GM19239 (cell line): ENCODE measurements at regions not wholly inside any gene's neighbourhood (a gene's known extent, or its start where the extent isn't known, plus 50 kb on each side); places are given as distances from the start of the nearest gene placed in this dataset.

ENCODE experiments used
- DNase-seq: peaks from one replicate; pipeline ENCODE4 v3.0.0; 2011; ENCODE audit warnings: low spot score; ENCODE audit not compliant: insufficient read length
- FAIRE-seq: peaks from 2 replicates; lab custom pipeline; 2011; peaks lifted over from hg19 to GRCh38; lab: Jason Lieb, UNC

DNA sequence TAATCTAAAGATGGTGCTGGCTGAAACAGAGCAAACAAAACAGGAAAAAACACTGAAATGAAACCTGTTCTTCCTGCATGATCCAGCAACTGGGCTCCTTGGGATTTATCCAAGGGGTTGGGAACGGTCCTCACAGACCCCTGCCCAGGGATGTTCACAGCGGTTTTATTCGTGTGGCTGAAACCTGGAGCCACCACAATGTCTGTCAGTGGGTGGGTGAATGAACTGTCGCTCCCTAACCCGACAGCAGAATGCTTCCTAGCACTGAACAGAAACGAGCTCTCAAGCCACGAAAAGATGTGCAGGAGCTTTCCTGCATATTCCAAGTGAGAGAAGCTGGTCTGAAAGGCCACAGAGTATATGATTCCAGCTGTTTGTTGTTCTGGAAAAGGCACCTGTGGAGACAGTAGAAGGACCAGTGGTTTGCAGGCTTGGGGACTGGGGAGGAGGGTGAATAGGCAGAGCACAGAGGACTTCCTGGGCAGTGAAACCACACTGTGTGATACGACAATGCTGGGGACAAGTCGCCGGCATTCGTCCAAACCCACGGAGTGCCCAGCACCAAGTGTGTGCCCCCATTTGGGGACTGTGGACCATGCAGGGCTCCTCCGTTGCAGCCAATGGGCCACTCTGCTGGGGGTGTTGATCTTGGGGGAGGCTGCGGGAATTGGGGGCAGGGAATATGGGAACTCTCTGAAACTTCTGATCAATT lies 73.9 kb downstream of the TEX29 start:
- no peak for DNase-seq
- FAIRE-seq, result no peak

DNA sequence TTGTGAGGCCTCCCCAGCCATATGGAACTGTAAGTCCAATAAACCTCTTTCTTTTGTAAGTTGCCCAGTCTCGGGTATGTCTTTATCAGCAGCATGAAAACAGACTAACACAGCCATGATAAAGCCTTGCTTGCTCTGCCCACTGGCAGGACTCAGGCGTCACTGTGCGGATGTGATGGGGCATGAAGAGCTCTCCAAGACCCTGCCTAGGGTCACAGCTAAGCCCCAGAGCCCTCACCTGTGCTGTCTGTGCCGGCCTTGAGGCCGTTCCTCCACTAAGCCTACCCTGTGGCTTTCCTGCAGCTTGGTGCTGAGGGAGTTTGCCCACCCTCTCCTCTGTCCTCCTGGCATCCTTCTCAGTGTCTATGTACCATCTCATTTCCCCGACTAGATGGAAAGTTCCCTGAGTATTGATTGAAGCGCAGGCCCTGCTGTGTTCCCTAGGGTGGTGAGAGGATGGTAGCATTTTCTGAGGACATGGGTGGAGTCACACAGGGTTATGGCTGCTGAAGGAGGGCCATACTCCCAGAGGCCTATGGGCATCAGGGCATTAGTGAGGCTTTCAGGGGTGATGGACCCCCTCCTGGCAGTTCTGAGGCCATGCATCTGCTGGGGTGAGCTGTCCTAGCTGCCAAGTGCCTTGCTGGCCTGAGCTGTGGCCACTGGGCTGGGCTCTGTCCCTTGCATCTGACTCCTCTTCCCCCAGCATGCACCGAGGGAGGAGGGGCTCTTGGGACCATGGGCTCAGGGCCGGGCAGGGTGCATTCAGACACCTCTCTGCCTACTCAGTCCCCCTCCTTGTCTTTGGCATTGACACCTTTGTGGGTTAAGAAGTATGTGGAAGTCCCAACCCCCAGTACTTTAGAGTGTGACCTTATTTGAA lies 75.3 kb downstream of the TEX29 start:
- DNase-seq (no peak), FAIRE-seq (no peak)

DNA sequence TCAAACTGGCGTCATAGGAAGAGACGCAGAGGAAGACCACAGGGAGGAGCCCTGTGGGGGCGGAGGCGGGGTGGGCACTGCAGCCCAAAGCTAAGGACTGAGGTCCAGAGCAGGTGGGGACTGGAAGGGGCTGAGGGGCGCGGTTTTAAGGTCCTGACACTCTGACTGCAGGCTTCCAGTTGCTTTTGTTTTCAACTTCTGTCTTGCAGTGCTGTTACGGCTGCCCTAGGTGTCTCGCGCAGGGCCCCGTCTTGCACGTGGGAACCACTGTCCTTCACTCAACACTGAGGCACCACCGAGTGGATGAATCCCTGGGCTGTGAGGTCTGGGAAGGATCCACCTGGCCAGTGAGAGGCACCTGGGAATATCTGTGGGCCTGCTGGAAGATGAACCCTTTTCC lies 76.0 kb downstream of the TEX29 start:
- FAIRE-seq (no peak), DNase-seq (no peak)

DNA sequence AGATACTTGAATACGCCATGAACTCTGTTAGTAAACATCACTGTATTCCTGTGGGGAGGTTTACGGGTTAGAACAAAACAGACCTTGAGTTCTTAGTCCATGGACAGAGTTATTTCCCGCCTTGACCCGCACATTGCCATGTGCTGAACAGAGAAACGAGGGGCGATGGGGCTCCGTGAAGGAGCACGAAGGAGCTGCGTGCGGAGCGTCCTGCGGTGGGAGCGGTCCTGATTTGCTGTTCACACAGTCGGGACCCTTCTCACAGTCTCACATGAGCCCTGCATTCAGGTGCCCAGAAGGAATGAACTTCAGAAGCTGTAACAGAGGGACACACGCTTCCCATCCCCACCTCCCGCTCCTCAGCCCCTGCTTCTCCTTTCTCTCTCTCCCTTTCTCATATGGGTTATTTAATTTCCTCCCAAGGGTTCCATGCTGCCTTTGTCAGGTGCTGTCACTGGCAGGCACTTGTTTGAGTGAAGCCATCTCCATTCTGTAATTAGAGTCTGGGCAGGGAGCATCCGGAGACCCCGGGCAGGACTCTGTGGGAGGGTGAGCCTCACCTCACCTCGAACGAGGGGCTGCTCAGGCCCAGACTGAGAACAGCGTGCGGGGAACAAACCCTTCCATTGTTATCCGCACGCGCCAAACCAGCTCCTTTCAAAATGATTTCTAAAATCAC lies 76.9 kb downstream of the TEX29 start:
- FAIRE-seq, result no peak
- DNase-seq, result no peak

DNA sequence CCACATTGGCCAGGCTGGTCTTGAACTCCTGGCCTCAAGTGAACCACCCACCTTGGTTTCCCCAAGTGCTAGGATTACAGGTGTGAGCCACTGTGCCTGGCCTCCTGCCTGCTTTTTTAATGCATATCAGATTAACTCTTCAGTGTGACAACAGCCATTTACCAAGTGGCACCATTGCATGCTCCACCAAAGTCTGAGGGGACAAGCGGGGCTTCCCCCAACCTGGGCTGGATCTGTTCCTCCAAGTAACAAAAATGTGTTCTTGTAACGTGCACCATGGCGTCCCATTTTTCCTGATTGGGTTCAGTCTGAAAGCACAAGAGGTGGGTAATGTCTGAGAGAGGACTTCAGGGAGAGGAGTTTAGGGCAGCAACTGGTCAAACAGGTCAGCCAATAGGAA lies 77.8 kb downstream of the TEX29 start:
- DNase-seq (no peak), FAIRE-seq (no peak)

DNA sequence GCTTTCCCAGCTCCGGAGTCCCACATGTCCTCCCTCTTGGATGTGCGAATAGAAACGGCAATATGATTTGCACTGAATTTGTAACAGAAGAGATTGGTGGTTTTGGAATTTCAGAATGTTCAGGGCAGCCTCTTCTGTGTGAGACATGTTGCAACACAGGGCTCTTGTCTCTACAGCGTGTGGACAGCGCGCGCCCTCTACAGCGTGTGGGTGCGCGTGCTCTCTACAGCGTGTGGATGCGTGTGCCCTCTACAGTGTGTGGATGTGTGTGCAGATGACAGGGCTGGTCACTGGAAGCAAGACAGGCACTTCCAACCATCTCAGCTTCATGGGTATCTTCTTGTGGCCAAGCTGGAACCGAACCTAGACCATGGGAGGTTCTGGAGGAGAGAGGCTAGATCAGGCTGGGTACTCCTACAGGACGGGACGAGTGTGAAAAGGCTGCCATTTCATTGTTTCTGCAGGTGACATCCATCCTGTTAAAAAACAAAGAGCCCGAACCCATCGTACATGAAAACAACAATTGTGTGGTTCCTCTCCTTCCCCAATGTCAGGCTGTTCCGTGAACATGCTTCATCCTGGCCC lies 78.4 kb downstream of the TEX29 start:
- DNase-seq (no peak), FAIRE-seq (no peak)

DNA sequence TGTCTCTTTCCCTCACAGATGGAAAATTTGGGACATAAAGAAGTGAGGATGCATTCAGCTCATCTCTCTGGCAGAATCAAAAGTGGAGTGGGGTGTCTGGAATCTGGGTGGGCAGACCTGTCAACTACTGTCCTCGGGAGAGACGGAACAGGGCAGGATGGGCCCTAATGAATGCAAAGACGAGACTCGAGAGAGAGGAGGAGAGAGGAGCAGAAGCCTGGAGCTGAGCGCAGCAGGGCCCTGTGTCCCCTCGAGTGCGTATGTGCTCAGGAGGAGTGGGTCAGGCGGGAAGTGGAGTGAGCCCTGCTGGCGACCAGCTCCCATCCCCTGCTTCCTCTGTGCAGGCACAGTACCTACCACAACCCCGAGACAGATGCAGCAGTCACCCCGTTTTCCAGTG lies 78.9 kb downstream of the TEX29 start:
- DNase-seq, result no peak
- FAIRE-seq, result no peak

DNA sequence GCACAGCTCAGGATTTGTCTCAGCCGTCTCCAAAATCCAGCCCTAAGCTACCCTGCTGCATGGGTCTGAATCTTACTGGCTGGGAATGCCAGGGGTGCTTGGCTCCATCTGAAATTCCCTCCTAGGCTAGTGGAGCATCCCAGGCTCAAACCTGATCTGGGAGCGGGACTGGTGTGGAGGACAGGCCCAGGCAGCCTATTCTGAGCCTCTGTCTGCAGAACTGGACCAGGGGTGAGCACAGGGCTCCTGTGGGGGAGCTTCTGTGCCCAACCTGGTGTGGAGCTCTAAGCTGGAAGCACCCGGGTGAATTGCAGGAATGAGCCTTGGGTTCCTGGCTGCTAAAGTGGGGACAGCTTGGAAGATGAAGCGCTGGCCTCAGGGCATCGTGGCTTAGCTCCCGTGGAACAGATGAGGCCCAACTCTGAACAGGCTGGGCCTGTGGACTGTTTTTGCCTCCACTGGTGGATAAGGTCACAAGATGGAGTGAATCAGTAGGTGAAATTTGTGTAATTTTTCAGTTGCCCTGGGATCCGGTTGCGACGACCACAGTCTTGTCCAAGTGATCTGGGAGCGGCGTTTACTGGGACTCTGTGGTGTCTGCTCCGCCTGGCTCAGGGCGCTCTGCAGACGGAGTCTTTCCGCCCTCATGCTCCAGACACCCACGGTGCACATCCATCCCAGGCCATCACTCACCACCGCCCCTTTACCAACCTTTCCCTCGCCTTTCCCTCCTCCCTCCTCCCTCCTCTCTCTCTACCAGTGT lies 79.5 kb downstream of the TEX29 start:
- FAIRE-seq (no peak), DNase-seq (no peak)

DNA sequence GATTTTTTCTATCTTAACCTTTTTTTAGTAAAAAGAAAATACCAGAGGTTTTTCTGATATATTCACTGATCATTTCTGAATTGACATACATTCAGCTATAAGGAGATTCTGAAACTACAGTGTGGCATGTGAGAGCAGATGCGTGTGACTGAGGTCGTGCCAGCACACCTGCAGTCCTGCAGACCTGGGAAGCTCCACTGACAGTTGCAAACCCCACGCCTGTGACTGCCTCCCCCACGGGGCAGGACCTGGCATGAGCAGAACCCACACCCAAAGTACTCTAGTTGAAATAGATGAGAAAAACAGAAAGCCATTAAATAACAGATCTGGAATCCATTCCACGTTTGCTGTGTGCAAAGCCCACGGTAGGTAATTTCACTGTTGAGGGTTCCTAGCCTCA lies 80.7 kb downstream of the TEX29 start:
- FAIRE-seq (no peak), DNase-seq (no peak)

DNA sequence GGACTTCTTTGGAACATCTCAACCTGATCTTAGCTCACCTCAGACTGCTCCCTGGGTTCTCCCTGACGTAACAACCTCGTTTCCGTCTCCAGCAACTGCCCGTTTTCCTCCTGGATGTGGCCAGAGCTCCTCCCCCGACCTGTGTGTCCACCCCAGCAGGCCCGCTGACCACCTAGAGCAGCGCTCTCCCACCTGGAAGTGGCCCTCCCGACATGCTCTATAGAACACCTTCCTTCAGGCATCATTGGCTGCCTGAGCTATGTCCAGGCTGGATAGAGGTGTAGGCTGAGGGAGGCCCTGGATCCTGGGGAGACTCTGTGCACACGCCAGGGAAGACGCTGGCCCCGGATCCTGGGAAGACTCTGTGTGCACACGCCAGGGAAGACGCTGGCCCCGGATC lies 81.3 kb downstream of the TEX29 start:
- FAIRE-seq (no peak), DNase-seq (no peak)

DNA sequence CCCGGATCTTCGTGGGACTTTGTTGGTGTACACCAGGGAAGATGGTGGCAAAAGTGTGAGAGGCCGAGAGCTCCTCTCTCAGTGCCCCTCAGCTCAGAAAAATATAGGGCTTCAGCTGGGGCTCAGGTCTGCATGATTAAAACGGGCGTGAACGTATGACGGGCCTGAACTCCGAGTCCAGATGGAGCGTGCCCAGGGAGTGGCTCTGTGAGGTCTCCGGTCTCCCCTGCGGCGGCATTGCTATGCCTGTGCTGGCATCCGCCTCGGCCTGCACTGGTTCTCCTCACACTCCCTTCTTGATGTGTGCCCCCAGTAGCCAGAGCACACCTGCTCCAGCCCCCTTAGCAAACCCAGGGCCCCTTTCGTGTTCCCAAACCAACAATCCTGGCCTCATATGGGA lies 82.0 kb downstream of the TEX29 start:
- FAIRE-seq, result no peak
- DNase-seq, result no peak

DNA sequence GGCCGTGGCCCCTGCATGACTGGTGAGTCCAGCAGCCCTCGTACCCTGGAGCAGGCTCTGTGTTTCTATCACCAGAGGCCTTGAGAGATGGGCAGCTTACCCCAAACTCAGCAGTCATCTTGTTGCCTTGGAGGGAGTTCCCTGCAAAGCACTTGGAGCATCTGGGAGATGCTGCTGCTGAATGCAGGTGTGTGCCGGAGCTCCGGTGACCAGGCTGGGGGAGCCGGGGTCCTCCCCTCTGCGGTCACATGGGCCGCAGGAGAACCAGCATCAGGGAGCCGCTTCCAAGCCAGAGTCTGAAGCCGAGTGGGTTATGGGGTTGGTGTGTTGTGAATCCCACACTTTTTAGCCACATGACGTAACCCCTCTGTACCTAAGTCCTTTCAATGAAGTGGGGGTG lies 82.8 kb downstream of the TEX29 start:
- DNase-seq (no peak), FAIRE-seq (no peak)

DNA sequence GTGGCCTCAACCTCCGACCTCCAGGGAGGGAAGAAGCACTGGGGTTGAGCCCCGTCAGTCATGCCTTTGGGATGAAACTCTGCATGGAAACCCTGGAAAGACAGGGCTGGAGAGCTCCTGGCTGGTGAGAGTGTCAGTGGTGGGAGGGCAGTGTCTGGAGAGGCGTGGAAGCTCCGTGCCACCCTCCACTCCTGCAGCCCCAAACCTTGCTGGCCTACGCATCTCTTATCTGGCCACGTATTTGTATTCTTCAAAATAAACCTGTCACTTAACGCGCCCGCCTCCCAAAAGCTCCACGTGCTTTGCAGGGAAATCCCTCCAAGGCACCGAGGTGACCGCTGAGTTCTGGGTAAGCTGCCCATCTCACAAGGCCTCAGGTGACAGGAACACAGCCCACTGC lies 84.3 kb downstream of the TEX29 start:
- FAIRE-seq (no peak), DNase-seq (no peak)

DNA sequence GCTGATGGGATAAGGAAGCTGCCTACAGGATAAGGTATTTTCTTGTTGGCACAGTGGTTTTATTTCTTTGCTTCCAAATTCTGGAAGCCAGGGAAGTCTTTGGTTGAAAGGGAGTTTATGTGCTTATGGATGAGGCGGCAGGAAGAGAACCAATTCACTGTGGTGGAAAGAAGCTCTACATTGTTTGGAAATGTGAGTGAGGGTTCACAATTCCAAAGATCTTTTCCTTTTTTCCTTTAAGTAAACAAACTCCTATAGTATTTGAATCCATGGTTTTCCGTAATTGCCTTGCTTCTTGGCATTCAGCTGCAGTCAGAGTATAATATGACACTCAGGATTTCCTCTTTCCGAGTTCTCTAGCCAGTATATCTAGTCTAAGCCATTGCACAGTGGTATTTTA lies 86.2 kb downstream of the TEX29 start:
- FAIRE-seq (no peak), DNase-seq (no peak)

DNA sequence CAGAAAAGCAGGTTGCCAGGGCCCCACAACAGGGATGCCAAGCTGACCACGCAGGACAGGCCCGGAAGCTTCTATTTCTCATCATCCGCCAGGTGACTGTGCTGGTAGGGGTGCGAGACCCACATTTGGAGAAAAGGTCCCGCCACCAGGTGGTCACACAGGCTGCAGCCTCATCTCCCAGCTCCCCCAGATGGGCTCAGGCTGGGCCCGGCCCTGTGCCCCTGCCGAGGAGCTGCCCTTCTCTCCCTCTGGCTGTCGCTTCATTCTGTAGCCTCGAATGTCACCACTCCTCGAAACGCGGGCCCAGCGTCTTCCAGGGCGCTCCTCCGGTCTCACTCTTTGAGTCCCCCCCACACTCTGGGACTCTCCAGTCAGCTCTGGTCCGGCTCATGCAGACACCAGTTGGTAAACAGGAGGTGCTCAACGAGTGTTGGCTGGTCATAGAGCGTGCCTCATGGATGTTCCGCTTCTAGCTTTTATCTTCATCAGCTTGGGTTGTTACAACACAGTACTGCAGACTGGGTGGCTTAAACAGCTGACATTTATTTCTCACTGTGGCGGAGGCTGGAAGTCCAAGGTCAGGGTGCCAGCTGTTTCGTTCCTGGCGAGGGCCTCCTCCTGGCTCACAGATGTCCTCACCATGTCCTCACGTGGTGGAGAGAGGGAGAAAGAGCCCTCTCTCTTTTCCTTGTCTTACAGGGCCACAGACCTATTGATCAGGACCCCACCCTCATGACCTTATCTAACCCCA lies 87.1 kb downstream of the TEX29 start:
- DNase-seq (no peak), FAIRE-seq (no peak)

DNA sequence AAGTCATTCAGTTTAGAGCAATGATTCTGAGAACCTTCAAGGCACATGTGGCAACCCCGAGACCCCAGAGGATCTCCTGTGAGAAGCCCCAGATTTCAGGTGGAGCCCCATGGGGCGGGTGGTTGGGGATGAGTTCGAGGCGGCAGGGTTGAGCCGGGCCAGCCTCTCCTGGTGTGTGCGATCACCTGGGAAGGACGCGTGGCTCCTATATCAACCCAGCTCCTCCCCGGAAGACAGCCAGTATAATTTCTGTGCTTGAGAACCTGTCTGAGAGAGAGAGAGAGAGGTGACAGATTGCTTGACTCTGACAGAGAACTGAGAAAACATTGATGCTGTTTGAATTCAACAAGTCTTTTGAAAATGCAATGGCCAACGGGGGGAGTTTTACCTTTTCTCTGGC lies 89.0 kb downstream of the TEX29 start:
- DNase-seq (no peak), FAIRE-seq (no peak)

DNA sequence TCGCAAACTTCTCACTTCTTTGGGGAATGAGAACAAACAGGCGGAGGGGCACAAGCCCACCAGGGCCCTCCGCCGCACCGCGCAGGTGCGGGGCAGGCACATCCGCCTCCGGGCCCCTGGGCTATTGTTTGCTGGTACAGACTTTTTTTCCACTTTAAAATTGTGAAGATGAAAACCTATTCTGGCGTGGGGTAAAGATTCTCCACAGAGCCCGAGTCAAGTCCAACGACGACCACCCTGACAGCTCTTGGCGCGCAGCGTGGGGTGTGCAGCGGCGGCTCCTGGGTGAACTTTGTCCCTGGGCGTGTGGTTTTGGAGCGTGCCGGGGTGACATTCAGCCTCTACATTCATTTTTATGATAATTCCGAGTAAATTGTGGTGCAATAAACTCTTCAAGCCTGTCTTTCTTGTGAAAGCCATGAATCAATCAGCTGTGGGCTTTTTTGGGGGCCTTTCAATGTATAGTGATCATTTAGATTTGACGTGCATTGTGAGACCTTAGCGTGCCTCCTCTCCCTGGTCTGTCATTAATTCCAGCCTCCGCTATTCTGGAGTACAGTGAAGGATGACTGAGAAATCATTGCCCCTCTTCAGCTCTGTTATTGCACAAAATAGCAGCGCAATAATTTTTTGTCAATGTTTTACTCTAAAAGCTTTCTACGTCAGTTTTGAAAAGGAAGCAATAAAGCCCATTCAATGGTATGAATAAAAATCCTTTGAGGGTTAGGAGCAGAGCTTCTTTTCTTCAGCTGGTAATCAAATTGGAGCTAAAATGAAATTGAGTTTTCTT lies 90.0 kb downstream of the TEX29 start:
- DNase-seq, result no peak

DNA sequence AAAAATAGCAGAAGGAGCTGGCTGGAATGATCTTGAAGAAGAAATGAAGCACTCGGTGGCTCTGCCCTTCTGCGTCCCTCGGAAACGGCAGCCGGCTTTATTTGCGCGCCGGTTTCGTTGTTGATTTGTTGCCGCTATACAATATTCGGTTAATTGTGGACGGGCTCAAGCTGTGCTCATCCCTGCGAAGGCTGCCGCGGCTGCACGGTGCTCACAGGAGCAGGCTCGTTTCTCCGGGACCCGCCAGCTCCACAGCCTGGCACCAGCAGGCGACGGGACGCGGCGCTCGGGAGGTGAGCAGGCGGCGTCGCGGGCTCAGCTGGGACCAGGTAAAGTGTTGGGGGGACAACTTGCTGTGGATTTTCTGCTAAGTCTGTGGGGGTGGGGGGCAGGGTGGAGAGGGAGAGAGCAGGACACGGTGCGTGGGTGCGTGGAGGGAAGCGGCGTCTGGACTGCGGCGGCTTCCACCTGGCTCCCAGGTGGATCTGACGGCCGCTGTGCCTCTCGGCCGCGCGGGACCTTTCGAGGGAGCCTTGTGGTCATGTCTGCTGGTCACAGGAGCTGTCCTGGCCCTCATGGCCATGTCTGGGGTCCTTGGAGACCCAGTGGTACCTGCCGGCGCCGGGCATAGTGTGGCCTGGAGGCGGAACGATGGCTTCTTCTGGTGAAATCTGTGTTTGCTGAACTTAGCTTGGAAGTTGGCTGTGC lies 90.9 kb downstream of the TEX29 start:
- no peak for DNase-seq
- no peak for FAIRE-seq

More for the DNA sequence above, 90.0 kb downstream of the TEX29 start:
- FAIRE-seq, result no peak
